ENCODE measurements at regions not wholly inside any gene's neighbourhood (a gene's known extent, or its start where the extent isn't known, plus 50 kb on each side); places are given as distances from the start of the nearest gene placed in this dataset.
"Not testable (repeated sequence)": the region's sequence is repeated elsewhere in the genome, so short reads cannot be mapped to it uniquely, and the experiment has no call there.

GRCh38 chr12:87618199-87618598 is 411.0 kb downstream of the C12orf50 start:
- ATAC-seq (no peak), DNase-seq (no peak)
- Mint-ChIP-seq H3K27me3 (no peaks in the 10 kb centered on the region), H3K27ac (no peak overlapping the region), H3K9me3 (peaks cover 0 to 5% of the 10 kb centered on the region in 2 donors), H3K4me3 (no peak overlapping the region), H3K4me1 (no peaks in the 10 kb centered on the region)

- no peaks in the 10 kb centered on the region for H3K27me3 Mint-ChIP-seq
- H3K4me3 Mint-ChIP-seq: no peak overlapping the region
- no peak overlapping the region for H3K27ac Mint-ChIP-seq
- H3K4me1 Mint-ChIP-seq: no peaks in the 10 kb centered on the region
- DNase-seq (no peak), ATAC-seq (no peak)
- peaks cover 0 to 6% of the 10 kb centered on the region in 2 donors for H3K9me3 Mint-ChIP-seq
Observed at GRCh38 chr12:87612996-87613395, 416.2 kb downstream of the C12orf50 start.

- Mint-ChIP-seq H3K4me1 (no peaks in the 10 kb centered on the region), H3K9me3 (peaks cover 9 to 11% of the 10 kb centered on the region in 2 donors), H3K27me3 (no peaks in the 10 kb centered on the region), H3K4me3 (no peak overlapping the region), H3K27ac (no peak overlapping the region)
- no peak for DNase-seq
- ATAC-seq: no peak
Observed at GRCh38 chr12:87608321-87608720, 420.9 kb downstream of the C12orf50 start.

GRCh38 chr12:87603727-87604126 is 425.5 kb downstream of the C12orf50 start:
- Mint-ChIP-seq H3K27ac (no peak overlapping the region), H3K9me3 (peaks cover 5 to 9% of the 10 kb centered on the region in 2 donors), H3K4me1 (no peaks in the 10 kb centered on the region), H3K27me3 (no peaks in the 10 kb centered on the region), H3K4me3 (no peak overlapping the region)
- DNase-seq (no peak), ATAC-seq (no peak)

- H3K27me3 Mint-ChIP-seq: no peaks in the 10 kb centered on the region
Observed at GRCh38 chr12:87599459-87599858, 429.7 kb downstream of the C12orf50 start.

GRCh38 chr12:87597114-87597513 is 432.1 kb downstream of the C12orf50 start:
- Mint-ChIP-seq H3K27ac (no peak overlapping the region), H3K27me3 (no peaks in the 10 kb centered on the region), H3K9me3 (peaks cover 0 to 6% of the 10 kb centered on the region in 2 donors), H3K4me1 (no peaks in the 10 kb centered on the region), H3K4me3 (no peak overlapping the region)
- ATAC-seq: no peak
- no peak for DNase-seq

More at GRCh38 chr12:87599459-87599858, 429.7 kb downstream of the C12orf50 start:
- no peaks in the 10 kb centered on the region for H3K4me1 Mint-ChIP-seq
- no peak overlapping the region for H3K27ac Mint-ChIP-seq
- no peak for ATAC-seq
- H3K4me3 Mint-ChIP-seq: no peak overlapping the region
- no peak for DNase-seq
- H3K9me3 Mint-ChIP-seq: peaks cover 0 to 6% of the 10 kb centered on the region in 2 donors

- Mint-ChIP-seq H3K27me3 (no peaks in the 10 kb centered on the region), H3K4me1 (no peaks in the 10 kb centered on the region), H3K4me3 (no peak overlapping the region), H3K27ac (no peak overlapping the region), H3K9me3 (peaks cover 3 to 6% of the 10 kb centered on the region in 2 donors)
- ATAC-seq (no peak), DNase-seq (no peak)
Observed at GRCh38 chr12:87596636-87597035, 432.6 kb downstream of the C12orf50 start.

GRCh38 chr12:87596134-87596533 is 433.1 kb downstream of the C12orf50 start:
- Mint-ChIP-seq H3K27me3 (no peaks in the 10 kb centered on the region), H3K4me3 (no peak overlapping the region), H3K9me3 (peaks cover 6 to 8% of the 10 kb centered on the region in 2 donors), H3K4me1 (no peaks in the 10 kb centered on the region), H3K27ac (no peak overlapping the region)
- DNase-seq (no peak), ATAC-seq (no peak)

- no peaks in the 10 kb centered on the region for H3K4me1 Mint-ChIP-seq
- ATAC-seq (no peak), DNase-seq (no peak)
- peaks cover 0 to 6% of the 10 kb centered on the region in 2 donors for H3K9me3 Mint-ChIP-seq
- H3K27me3 Mint-ChIP-seq: no peaks in the 10 kb centered on the region
- H3K4me3 Mint-ChIP-seq: no peak overlapping the region
- H3K27ac Mint-ChIP-seq: no peak overlapping the region
Observed at GRCh38 chr12:87585882-87586557, 443.2 kb downstream of the C12orf50 start.

GRCh38 chr12:87579091-87579490 is 450.1 kb downstream of the C12orf50 start:
- not testable (repeated sequence) for H3K27ac Mint-ChIP-seq, ATAC-seq, DNase-seq, H3K4me3 Mint-ChIP-seq, H3K27me3 Mint-ChIP-seq, H3K4me1 Mint-ChIP-seq
- H3K9me3 Mint-ChIP-seq: peaks cover 8 to 14% of the 10 kb centered on the region in 2 donors

GRCh38 chr12:87575906-87576305 is 453.3 kb downstream of the C12orf50 start:
- ATAC-seq (no peak), DNase-seq (no peak)
- no peaks in the 10 kb centered on the region for H3K27me3 Mint-ChIP-seq
- no peak overlapping the region for H3K27ac Mint-ChIP-seq
- no peaks in the 10 kb centered on the region for H3K4me1 Mint-ChIP-seq
- no peak overlapping the region for H3K4me3 Mint-ChIP-seq
- H3K9me3 Mint-ChIP-seq: peaks cover 7 to 8% of the 10 kb centered on the region in 2 donors

- not testable (repeated sequence) for H3K27me3 Mint-ChIP-seq, ATAC-seq, H3K4me3 Mint-ChIP-seq, H3K4me1 Mint-ChIP-seq, H3K27ac Mint-ChIP-seq, DNase-seq, H3K9me3 Mint-ChIP-seq
Observed at GRCh38 chr12:87566918-87567317, 462.3 kb downstream of the C12orf50 start.

- H3K4me3 Mint-ChIP-seq: no peak overlapping the region
- H3K4me1 Mint-ChIP-seq: no peaks in the 10 kb centered on the region
- no peaks in the 10 kb centered on the region for H3K27me3 Mint-ChIP-seq
- DNase-seq (no peak), ATAC-seq (no peak)
- no peak overlapping the region for H3K27ac Mint-ChIP-seq
- peaks cover 12 to 34% of the 10 kb centered on the region in 2 donors for H3K9me3 Mint-ChIP-seq
Observed at GRCh38 chr12:87556985-87557384, 472.2 kb downstream of the C12orf50 start.

GRCh38 chr12:87531213-87531612 is 498.0 kb downstream of the C12orf50 start:
- not testable (repeated sequence) for DNase-seq, H3K4me3 Mint-ChIP-seq, H3K27ac Mint-ChIP-seq, H3K4me1 Mint-ChIP-seq, H3K27me3 Mint-ChIP-seq, ATAC-seq
- peaks cover 0 to 10% of the 10 kb centered on the region in 2 donors for H3K9me3 Mint-ChIP-seq

GRCh38 chr12:87529413-87529812 is 499.8 kb downstream of the C12orf50 start:
- H3K4me1 Mint-ChIP-seq: no peaks in the 10 kb centered on the region
- no peak overlapping the region for H3K4me3 Mint-ChIP-seq
- no peaks in the 10 kb centered on the region for H3K27me3 Mint-ChIP-seq
- H3K9me3 Mint-ChIP-seq: peaks cover 0 to 10% of the 10 kb centered on the region in 2 donors
- ATAC-seq: no peak
- no peak for DNase-seq
- no peak overlapping the region for H3K27ac Mint-ChIP-seq

GRCh38 chr12:87520968-87521367 is 508.2 kb downstream of the C12orf50 start:
- Mint-ChIP-seq H3K4me1 (no peaks in the 10 kb centered on the region), H3K27me3 (no peaks in the 10 kb centered on the region), H3K27ac (no peak overlapping the region), H3K4me3 (no peak overlapping the region), H3K9me3 (no peaks in the 10 kb centered on the region)
- no peak for DNase-seq
- ATAC-seq: no peak

GRCh38 chr12:87518481-87518880 is 510.7 kb downstream of the C12orf50 start:
- H3K9me3 Mint-ChIP-seq: no peaks in the 10 kb centered on the region
- DNase-seq (no peak), ATAC-seq (no peak)
- H3K27me3 Mint-ChIP-seq: no peaks in the 10 kb centered on the region
- no peaks in the 10 kb centered on the region for H3K4me1 Mint-ChIP-seq
- H3K4me3 Mint-ChIP-seq: no peak overlapping the region
- H3K27ac Mint-ChIP-seq: no peak overlapping the region
